PFSK-1 (cell line): ENCODE measurements at regions not wholly inside any gene's neighbourhood (a gene's known extent, or its start where the extent isn't known, plus 50 kb on each side); places are given as distances from the start of the nearest gene placed in this dataset.

Experiments
- FOXP2 ChIP-seq: optimal IDR thresholded peaks from 2 replicates; pipeline ENCODE3; 2011; ENCODE audit warnings: borderline replicate concordance, control low read depth, inconsistent platforms; ENCODE audit not compliant: insufficient read depth; ENCODE audit errors: extremely low read length, extremely low read depth
- POLR2AphosphoS5 ChIP-seq: IDR thresholded peaks from 2 replicates; pipeline ENCODE4 v1.6.1; 2012; ENCODE audit warnings: low read depth, mild to moderate bottlenecking, control low read depth, low read length, moderate library complexity
- REST ChIP-seq, 2 experiments: IDR thresholded peaks; 2 replicates each; pipeline versions ENCODE4 v1.6.1 to v1.8.0; 2011 to 2012; ENCODE audit warnings: low read depth in 2 of 2, low read length in 2 of 2, control low read depth in 1 of 2, inconsistent platforms in 1 of 2, mild to moderate bottlenecking in 1 of 2, moderate library complexity in 1 of 2; ENCODE audit not compliant: insufficient read depth in 1 of 2
- SIN3A ChIP-seq: IDR thresholded peaks from 2 replicates; pipeline ENCODE4 v1.6.1; 2012; ENCODE audit warnings: mild to moderate bottlenecking, low read length, moderate library complexity, borderline replicate concordance; ENCODE audit not compliant: insufficient read depth
- TAF1 ChIP-seq: IDR thresholded peaks from 2 replicates; pipeline ENCODE4 v1.6.1; 2012; ENCODE audit warnings: low read length, control low read depth, borderline replicate concordance; ENCODE audit not compliant: insufficient read depth

DNA sequence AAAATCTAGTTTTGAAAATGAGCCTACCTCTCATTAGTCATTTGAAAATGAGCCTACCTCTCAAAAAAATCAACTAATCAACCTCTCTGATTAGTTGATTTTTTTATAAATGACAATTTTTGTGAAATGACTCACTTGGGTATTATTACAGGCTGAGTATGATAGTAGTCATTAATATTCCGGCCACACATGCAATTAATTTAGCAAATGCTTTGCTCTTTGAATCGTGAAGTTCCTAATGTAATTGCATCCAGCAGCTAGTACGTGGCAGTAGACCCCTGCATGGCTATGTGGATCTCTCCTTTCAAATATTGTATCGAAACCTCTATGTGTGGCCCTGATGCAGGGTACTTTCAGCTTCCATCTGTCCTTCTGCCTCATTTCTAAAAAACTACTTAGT is 245.9 kb upstream of the PHYHIPL start:
- TF ChIP-seq SIN3A, result no peak
- no peak for TF ChIP-seq FOXP2
- TF ChIP-seq REST (IDR thresholded peaks at IDR 0.05; ENCODE audit: insufficient read depth in 1 of 2, low read depth in 2 of 2, low read length in 2 of 2), result no peak
- no peak for TF ChIP-seq TAF1
- no peak for TF ChIP-seq POLR2AphosphoS5

- TF ChIP-seq TAF1 (no peak), REST (IDR thresholded peaks at IDR 0.05; ENCODE audit: insufficient read depth in 1 of 2, low read depth in 2 of 2, low read length in 2 of 2) (no peak), SIN3A (no peak), FOXP2 (no peak), POLR2AphosphoS5 (no peak)
Measured at GRCh38 chr10:58932126-58932525, 244.3 kb upstream of the PHYHIPL start.

GRCh38 chr10:58932577-58933314 is 243.7 kb upstream of the PHYHIPL start:
- no peak for TF ChIP-seq SIN3A
- no peak for TF ChIP-seq POLR2AphosphoS5
- no peak for TF ChIP-seq TAF1
- no peak for TF ChIP-seq FOXP2
- no peak for TF ChIP-seq REST (IDR thresholded peaks at IDR 0.05; ENCODE audit: insufficient read depth in 1 of 2, low read depth in 2 of 2, low read length in 2 of 2)

GRCh38 chr10:58936364-58936763 is 240.1 kb upstream of the PHYHIPL start:
- no peak for TF ChIP-seq POLR2AphosphoS5

GRCh38 chr10:58937423-58937822 is 239.0 kb upstream of the PHYHIPL start:
- TF ChIP-seq TAF1 (no peak), FOXP2 (no peak), POLR2AphosphoS5 (no peak), SIN3A (no peak), REST (IDR thresholded peaks at IDR 0.05; ENCODE audit: insufficient read depth in 1 of 2, low read depth in 2 of 2, low read length in 2 of 2) (no peak)
